GM18907 (cell line): ENCODE measurements at regions not wholly inside any gene's neighbourhood (a gene's known extent, or its start where the extent isn't known, plus 50 kb on each side); places are given as distances from the start of the nearest gene placed in this dataset.

Source experiments
- ATAC-seq: cut with Tn5 transposase; IDR thresholded peaks from one replicate; pipeline ENCODE4 v1.9.1; 2021; ENCODE audit warnings: mild to moderate bottlenecking, moderate library complexity; ENCODE audit not compliant: unreplicated experiment

GRCh38 chr16:7980133-7980483, 610.2 kb downstream of the TMEM114 start:
- ATAC-seq = no peak

GRCh38 chr16:7979448-7980132, 610.7 kb downstream of the TMEM114 start:
- ATAC-seq = no peak

- no peak for ATAC-seq
Measured at GRCh38 chr16:7976563-7976962, 613.7 kb downstream of the TMEM114 start.

- ATAC-seq = no peak
Measured at GRCh38 chr16:7976125-7976524, 614.2 kb downstream of the TMEM114 start.

GRCh38 chr16:7967996-7968509, 622.3 kb downstream of the TMEM114 start:
- ATAC-seq = no peak

GRCh38 chr16:7964744-7965143, 625.6 kb downstream of the TMEM114 start:
- ATAC-seq = no peak

- ATAC-seq = no peak
Measured at GRCh38 chr16:7964167-7964566, 626.1 kb downstream of the TMEM114 start.

- no peak for ATAC-seq
Measured at GRCh38 chr16:7962091-7962879, 628.0 kb downstream of the TMEM114 start.

GRCh38 chr16:7957151-7957550, 624.5 kb downstream of the RBFOX1 start:
- ATAC-seq = no peak

- no peak for ATAC-seq
Measured at GRCh38 chr16:7953360-7953759, 620.7 kb downstream of the RBFOX1 start.

- ATAC-seq = no peak
Measured at GRCh38 chr16:7946142-7946541, 613.5 kb downstream of the RBFOX1 start.

- ATAC-seq = no peak
Measured at GRCh38 chr16:7938175-7938574, 605.5 kb downstream of the RBFOX1 start.

- ATAC-seq = no peak
Measured at GRCh38 chr16:7921345-7921744, 588.7 kb downstream of the RBFOX1 start.

- ATAC-seq = no peak
Measured at GRCh38 chr16:7919782-7920181, 587.1 kb downstream of the RBFOX1 start.

GRCh38 chr16:7914748-7915147, 582.1 kb downstream of the RBFOX1 start:
- no peak for ATAC-seq

- ATAC-seq = no peak
Measured at GRCh38 chr16:7912132-7912531, 579.5 kb downstream of the RBFOX1 start.

GRCh38 chr16:7910116-7910515, 577.5 kb downstream of the RBFOX1 start:
- no peak for ATAC-seq

- no peak for ATAC-seq
Measured at GRCh38 chr16:7888411-7888810, 555.8 kb downstream of the RBFOX1 start.

- no peak for ATAC-seq
Measured at GRCh38 chr16:7887316-7887715, 554.7 kb downstream of the RBFOX1 start.

GRCh38 chr16:7871979-7872378, 539.3 kb downstream of the RBFOX1 start:
- ATAC-seq = no peak

- no peak for ATAC-seq
Measured at GRCh38 chr16:7871371-7871770, 538.7 kb downstream of the RBFOX1 start.

- ATAC-seq = no peak
Measured at GRCh38 chr16:7867831-7868230, 535.2 kb downstream of the RBFOX1 start.
